DND-41 (cell line): ENCODE measurements at regions not wholly inside any gene's neighbourhood (a gene's known extent, or its start where the extent isn't known, plus 50 kb on each side); places are given as distances from the start of the nearest gene placed in this dataset.

Experiments
- ATAC-seq: fragments of 200-7000 bp; cut with Tn5 transposase; 3 replicates; pipeline ENCODE4 v1.9.1; 2021; ENCODE audit warnings: low read depth; ENCODE audit not compliant: insufficient read depth
- DNase-seq: peaks from one replicate; pipeline ENCODE4 v3.0.0-alpha.2; 2020
- H2AFZ ChIP-seq: 2 replicates; pipeline ENCODE4 v1.6.0; 2012; ENCODE audit warnings: low read depth, low read length
- H3K27ac ChIP-seq: 2 replicates; pipeline ENCODE4 v1.5.1; 2012; ENCODE audit warnings: low read length, inconsistent platforms
- H3K27me3 ChIP-seq: fragments of 200-600 bp; sonication (generic); 2 replicates; pipeline ENCODE4 v1.6.0; 2012; ENCODE audit warnings: low read length, mild to moderate bottlenecking, inconsistent platforms; ENCODE audit not compliant: insufficient read depth, poor library complexity
- H3K36me3 ChIP-seq: 2 replicates; pipeline ENCODE4 v1.5.1; 2012; ENCODE audit warnings: low read length, inconsistent platforms; ENCODE audit not compliant: insufficient read depth
- H3K4me1 ChIP-seq: 2 replicates; pipeline ENCODE4 v1.5.1; 2012; ENCODE audit warnings: mild to moderate bottlenecking, low read length; ENCODE audit not compliant: insufficient read depth
- H3K4me2 ChIP-seq: 2 replicates; pipeline ENCODE4 v1.6.0; 2012; ENCODE audit warnings: mild to moderate bottlenecking, moderate library complexity, low read length, inconsistent platforms; ENCODE audit not compliant: insufficient read depth
- H3K4me3 ChIP-seq, 2 experiments: fragments of 200-600 bp in 1 of 2; shearing (Covaris generic) in 1 of 2; 2 replicates each; pipeline ENCODE4 v1.5.1; 2012 to 2016; ENCODE audit warnings: inconsistent platforms in 2 of 2, low read length in 2 of 2, mild to moderate bottlenecking in 2 of 2, low read depth in 1 of 2, moderate library complexity in 1 of 2
- H3K79me2 ChIP-seq: 2 replicates; pipeline ENCODE4 v1.6.0; 2012; ENCODE audit warnings: low read length, inconsistent platforms; ENCODE audit not compliant: insufficient read depth
- H3K9ac ChIP-seq: 2 replicates; pipeline ENCODE4 v1.6.0; 2012; ENCODE audit warnings: low read depth, mild to moderate bottlenecking, inconsistent platforms, low read length, moderate library complexity
- H3K9me3 ChIP-seq: 2 replicates; pipeline ENCODE4 v1.5.1; 2012; ENCODE audit warnings: low read length, moderate library complexity, mild to moderate bottlenecking, inconsistent platforms; ENCODE audit not compliant: insufficient read depth, severe bottlenecking
- H4K20me1 ChIP-seq: 2 replicates; pipeline ENCODE4 v1.6.0; 2012; ENCODE audit warnings: low read length; ENCODE audit not compliant: insufficient read depth
- EZH2 ChIP-seq: IDR thresholded peaks from 3 replicates; pipeline ENCODE4 v1.6.1; 2012; ENCODE audit warnings: borderline replicate concordance, low read depth, mild to moderate bottlenecking, moderate library complexity, low read length, inconsistent platforms; ENCODE audit not compliant: severe bottlenecking
- TF ChIP-seq, protein P1 (sequence below): IDR thresholded peaks from 2 replicates; pipeline ENCODE4 v1.5.1; 2012; ENCODE audit warnings: borderline replicate concordance, low read length, moderate library complexity, mild to moderate bottlenecking; ENCODE audit not compliant: poor library complexity, severe bottlenecking; ENCODE audit errors: extremely low read depth

DNA sequence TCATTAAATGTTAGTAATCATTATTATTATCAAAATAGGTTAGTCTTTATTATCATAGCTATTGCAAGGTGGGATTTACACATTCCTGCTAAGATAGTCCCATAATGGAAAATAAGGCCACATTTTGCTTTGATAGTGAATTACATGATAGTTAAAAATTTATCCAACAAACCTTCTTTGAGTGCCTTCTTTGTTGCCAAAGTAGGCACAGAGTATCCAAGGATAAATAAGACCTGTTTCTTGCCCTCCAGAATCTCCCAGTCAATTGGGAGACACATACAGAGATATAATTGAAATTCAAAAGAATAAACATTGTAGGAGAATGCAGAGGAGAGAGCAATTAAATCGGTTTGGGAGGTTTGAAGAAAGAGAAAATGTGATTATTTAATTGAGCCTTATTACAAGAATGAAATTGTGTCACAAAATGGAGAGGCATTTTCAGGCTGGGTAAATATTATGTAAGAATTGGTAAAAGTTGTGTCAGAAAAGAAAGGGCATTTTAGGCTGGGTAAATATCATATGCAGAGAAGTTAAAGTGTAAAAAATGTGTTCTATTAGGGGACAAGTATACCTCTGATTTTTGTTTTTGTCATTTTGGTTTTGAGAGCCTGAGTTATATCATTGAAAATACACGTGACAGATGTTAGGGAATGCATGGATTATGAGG, 189.3 kb downstream of the POU4F1 start:
- no peak overlapping the region for H3K9ac ChIP-seq
- no peak overlapping the region for H3K4me2 ChIP-seq
- no peak for TF ChIP-seq EZH2
- TF ChIP-seq, protein P1, sequence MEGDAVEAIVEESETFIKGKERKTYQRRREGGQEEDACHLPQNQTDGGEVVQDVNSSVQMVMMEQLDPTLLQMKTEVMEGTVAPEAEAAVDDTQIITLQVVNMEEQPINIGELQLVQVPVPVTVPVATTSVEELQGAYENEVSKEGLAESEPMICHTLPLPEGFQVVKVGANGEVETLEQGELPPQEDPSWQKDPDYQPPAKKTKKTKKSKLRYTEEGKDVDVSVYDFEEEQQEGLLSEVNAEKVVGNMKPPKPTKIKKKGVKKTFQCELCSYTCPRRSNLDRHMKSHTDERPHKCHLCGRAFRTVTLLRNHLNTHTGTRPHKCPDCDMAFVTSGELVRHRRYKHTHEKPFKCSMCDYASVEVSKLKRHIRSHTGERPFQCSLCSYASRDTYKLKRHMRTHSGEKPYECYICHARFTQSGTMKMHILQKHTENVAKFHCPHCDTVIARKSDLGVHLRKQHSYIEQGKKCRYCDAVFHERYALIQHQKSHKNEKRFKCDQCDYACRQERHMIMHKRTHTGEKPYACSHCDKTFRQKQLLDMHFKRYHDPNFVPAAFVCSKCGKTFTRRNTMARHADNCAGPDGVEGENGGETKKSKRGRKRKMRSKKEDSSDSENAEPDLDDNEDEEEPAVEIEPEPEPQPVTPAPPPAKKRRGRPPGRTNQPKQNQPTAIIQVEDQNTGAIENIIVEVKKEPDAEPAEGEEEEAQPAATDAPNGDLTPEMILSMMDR: no peak
- no peaks in the 10 kb centered on the region for H3K4me1 ChIP-seq
- H2AFZ ChIP-seq: no peak overlapping the region
- ATAC-seq: no peak
- H3K27me3 ChIP-seq: peaks cover 3% of the 10 kb centered on the region
- no peaks in the 10 kb centered on the region for H3K36me3 ChIP-seq
- H3K9me3 ChIP-seq: no peaks in the 10 kb centered on the region
- DNase-seq: no peak
- no peak overlapping the region for H3K4me3 ChIP-seq
- H4K20me1 ChIP-seq: no peaks in the 10 kb centered on the region
- no peaks in the 10 kb centered on the region for H3K79me2 ChIP-seq
- no peak overlapping the region for H3K27ac ChIP-seq

DNA sequence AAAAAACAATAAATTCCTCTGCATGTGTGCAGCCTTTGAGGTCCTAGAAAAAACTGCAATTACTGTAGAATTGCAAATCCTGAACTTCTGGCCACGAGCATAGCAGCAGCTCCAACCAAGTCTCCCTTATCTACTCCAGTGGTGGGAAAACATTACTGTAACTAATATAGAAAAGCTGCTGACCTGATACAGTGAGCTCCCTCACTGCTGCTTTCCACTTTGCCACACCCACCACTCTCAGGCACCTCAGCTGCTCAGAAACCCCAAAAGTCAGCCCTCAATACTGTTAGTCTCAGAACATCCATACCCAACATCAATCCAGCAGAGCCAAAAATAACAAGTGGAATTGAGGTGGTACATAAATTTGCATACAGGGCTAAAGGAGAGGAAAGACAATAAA, 192.5 kb downstream of the POU4F1 start:
- ATAC-seq (no peak), DNase-seq (no peak)
- Histone ChIP-seq H3K4me2 (no peak overlapping the region), H4K20me1 (no peaks in the 10 kb centered on the region), H3K36me3 (no peaks in the 10 kb centered on the region), H3K9me3 (no peaks in the 10 kb centered on the region), H3K27ac (no peak overlapping the region), H3K27me3 (no peaks in the 10 kb centered on the region), H3K79me2 (no peaks in the 10 kb centered on the region), H3K9ac (no peak overlapping the region), H3K4me1 (no peaks in the 10 kb centered on the region), H2AFZ (no peak overlapping the region), H3K4me3 (no peak overlapping the region)
- TF ChIP-seq EZH2: no peak
- TF ChIP-seq, protein P1: no peak

DNA sequence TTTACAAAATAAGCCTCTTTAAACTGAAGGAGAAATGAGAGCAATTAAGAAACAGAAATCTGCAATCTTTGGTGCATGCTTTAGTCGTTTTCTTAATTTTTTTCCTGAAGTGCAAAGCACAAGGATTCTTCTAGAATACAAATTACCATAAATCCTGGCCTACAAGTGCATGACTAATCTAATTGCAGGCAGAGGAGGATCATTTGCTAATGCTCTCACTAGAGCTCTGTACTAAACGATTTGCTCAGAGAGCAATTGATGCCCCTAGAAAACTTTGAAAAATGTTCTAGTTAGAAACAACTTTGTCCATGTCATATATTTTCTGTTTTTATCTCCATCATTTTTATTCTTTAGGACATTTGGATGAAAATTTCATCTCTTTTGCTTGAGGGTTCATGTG, 193.2 kb downstream of the POU4F1 start:
- H2AFZ ChIP-seq: no peak overlapping the region
- no peak overlapping the region for H3K9ac ChIP-seq
- no peak for TF ChIP-seq EZH2
- TF ChIP-seq, protein P1: no peak
- H4K20me1 ChIP-seq: no peaks in the 10 kb centered on the region
- no peak for ATAC-seq
- H3K36me3 ChIP-seq: no peaks in the 10 kb centered on the region
- H3K79me2 ChIP-seq: no peaks in the 10 kb centered on the region
- no peaks in the 10 kb centered on the region for H3K27me3 ChIP-seq
- H3K4me2 ChIP-seq: no peak overlapping the region
- no peak overlapping the region for H3K4me3 ChIP-seq
- no peak overlapping the region for H3K27ac ChIP-seq
- no peak for DNase-seq
- no peaks in the 10 kb centered on the region for H3K4me1 ChIP-seq
- H3K9me3 ChIP-seq: no peaks in the 10 kb centered on the region
